AG04449 (cell line): ENCODE measurements at regions not wholly inside any gene's neighbourhood (a gene's known extent, or its start where the extent isn't known, plus 50 kb on each side); places are given as distances from the start of the nearest gene placed in this dataset.
A peak's percentile ranks its signal among the peaks of the same experiment; 100 is the strongest.

Experiments used
- CTCF ChIA-PET: fragments of 350-600 bp; formaldehyde crosslinking; extraction: SDS; loops from one replicate; lab custom pipeline; 2021; ENCODE audit warnings: antibody characterized with exemption; lab: Yijun Ruan, JAX
- POLR2A ChIA-PET: fragments of 400-600, 350-600 bp; formaldehyde crosslinking; extraction: SDS; loops from one replicate; lab custom pipeline; 2020; ENCODE audit warnings: antibody characterized with exemption, inconsistent platforms; lab: Yijun Ruan, JAX
- DNase-seq: peaks from one replicate; pipeline ENCODE4 v3.0.0-alpha.2; 2010; ENCODE audit warnings: low read depth, low spot score
- H3K4me3 ChIP-seq: 2 replicates; pipeline ENCODE4 v1.5.1; 2011; ENCODE audit warnings: low read depth, mild to moderate bottlenecking, control low read depth, low read length
- TF ChIP-seq, protein P1 (sequence below): IDR thresholded peaks from one replicate; pipeline ENCODE4 v1.5.1; 2011; ENCODE audit warnings: mild to moderate bottlenecking, moderate library complexity, low read length, control low read depth, inconsistent platforms; ENCODE audit not compliant: insufficient read depth; ENCODE audit errors: missing control alignments

DNA sequence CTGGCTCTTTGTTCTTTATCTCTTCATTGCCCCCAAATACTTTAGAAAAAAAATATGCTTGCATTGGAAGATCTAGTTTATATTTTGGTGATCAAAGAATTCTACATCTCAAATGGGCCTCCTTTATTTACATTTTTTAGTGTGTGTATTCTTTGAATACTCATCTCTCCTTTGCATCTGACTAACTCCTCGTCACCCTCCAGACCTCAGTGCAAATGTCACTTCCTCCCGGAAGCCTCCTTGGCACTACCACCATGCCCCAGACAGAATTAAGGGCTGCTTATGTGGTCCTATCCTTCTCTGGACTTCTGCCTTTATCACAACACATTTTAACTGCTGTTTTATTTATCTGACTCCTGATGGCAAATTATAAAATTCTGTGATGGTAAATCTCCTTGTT, 52.0 kb upstream of the PPP1R3C start:
- CTCF ChIA-PET: interaction anchor here (0.9 to 3.5 kb wide), 4 partner anchors 10 to 190 kb away, joined by 4 to 16 read pairs (median 6); no protein-coding TSS in a partner anchor

DNA sequence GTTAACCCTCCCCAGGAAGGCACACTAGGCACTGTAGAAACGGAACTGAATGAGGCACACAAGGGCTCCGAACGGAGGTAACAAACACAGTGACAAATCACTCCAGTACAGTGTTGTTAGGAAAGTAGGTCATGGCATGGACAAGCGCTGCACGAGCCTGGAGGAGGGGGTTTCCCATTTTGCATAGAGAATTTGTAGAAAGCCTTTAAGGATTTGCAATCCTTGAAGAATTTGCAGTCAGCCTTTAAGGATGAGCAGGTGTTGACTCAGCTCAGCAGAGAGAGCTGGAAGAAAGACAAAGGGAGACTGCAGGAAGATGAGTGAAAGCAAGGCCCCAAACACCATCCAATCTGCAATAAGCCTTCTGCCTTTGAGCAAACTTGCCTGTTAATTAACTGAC, 51.1 kb upstream of the PPP1R3C start:
- peak; percentile 65 for DNase-seq
- ChIA-PET POLR2A (no interaction called here), CTCF (interaction anchor here (0.9 to 3.5 kb wide), 4 partner anchors 11 to 189 kb away, joined by 4 to 16 read pairs (median 6); no protein-coding TSS in a partner anchor)
- TF ChIP-seq, protein P1, sequence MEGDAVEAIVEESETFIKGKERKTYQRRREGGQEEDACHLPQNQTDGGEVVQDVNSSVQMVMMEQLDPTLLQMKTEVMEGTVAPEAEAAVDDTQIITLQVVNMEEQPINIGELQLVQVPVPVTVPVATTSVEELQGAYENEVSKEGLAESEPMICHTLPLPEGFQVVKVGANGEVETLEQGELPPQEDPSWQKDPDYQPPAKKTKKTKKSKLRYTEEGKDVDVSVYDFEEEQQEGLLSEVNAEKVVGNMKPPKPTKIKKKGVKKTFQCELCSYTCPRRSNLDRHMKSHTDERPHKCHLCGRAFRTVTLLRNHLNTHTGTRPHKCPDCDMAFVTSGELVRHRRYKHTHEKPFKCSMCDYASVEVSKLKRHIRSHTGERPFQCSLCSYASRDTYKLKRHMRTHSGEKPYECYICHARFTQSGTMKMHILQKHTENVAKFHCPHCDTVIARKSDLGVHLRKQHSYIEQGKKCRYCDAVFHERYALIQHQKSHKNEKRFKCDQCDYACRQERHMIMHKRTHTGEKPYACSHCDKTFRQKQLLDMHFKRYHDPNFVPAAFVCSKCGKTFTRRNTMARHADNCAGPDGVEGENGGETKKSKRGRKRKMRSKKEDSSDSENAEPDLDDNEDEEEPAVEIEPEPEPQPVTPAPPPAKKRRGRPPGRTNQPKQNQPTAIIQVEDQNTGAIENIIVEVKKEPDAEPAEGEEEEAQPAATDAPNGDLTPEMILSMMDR: no peak
- no peak overlapping the region for H3K4me3 ChIP-seq

More for the DNA sequence above, 52.0 kb upstream of the PPP1R3C start:
- no peak overlapping the region for H3K4me3 ChIP-seq
- DNase-seq: no peak
- POLR2A ChIA-PET: no interaction called here
- TF ChIP-seq, protein P1: no peak

DNA sequence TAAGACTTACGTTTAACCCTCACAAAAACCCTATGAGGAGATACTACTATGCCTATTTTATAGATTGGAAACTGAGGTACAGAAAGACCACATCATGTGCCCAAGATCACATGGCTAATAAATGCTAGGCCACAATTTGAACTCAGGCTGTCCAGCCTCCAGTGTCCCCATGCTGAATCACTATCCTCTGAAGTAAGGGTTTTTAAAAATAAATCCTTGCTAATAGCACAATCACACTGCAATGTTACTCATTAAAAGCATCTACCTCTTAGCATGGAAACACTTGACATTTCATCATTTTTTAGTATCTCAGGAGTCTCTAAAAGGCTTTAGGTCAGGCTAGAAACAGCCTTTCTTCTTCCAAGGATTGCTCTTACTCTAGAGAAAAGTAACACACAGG, 50.0 kb upstream of the PPP1R3C start:
- no peak overlapping the region for H3K4me3 ChIP-seq
- no peak for DNase-seq
- ChIA-PET POLR2A (no interaction called here), CTCF (interaction anchor here (1.3 kb wide), 1 partner anchor 47 kb away, joined by 7 read pairs; no protein-coding TSS in a partner anchor)
- TF ChIP-seq, protein P1: no peak
